Gastroesophageal sphincter (tissue), 4 donors: ENCODE measurements at regions not wholly inside any gene's neighbourhood (a gene's known extent, or its start where the extent isn't known, plus 50 kb on each side); places are given as distances from the start of the nearest gene placed in this dataset.

Source experiments
- ATAC-seq: fragments of 150-250 bp; one replicate; pipeline ENCODE4 v1.9.1; 2016; ENCODE audit warnings: mild to moderate bottlenecking, moderate library complexity
- H3K27ac ChIP-seq, 4 donors: fragments of 200-600 bp; sonication (generic) in 3 of 4; 1 replicate in 3 of 4; 2 replicates in 1 of 4; pipeline ENCODE4 v1.5.1; 2016 to 2019
- H3K27me3 ChIP-seq: fragments of 200-600 bp; sonication (generic); one replicate; pipeline ENCODE4 v1.5.1; 2019
- H3K36me3 ChIP-seq, 2 donors: fragments of 200-600 bp; sonication (generic); one replicate each; pipeline ENCODE4 v1.5.1; 2019; ENCODE audit warnings: control low read depth in 1 of 2
- H3K4me1 ChIP-seq, 3 donors: fragments of 200-600 bp; sonication (generic); 1 replicate in 2 of 3; 2 replicates in 1 of 3; pipeline ENCODE4 v1.5.1; 2016 to 2019; ENCODE audit warnings: control low read depth in 2 of 3
- H3K4me3 ChIP-seq, 2 donors: fragments of 200-600 bp; sonication (generic); one replicate each; pipeline ENCODE4 v1.5.1; 2019; ENCODE audit warnings: mild to moderate bottlenecking in 1 of 2, moderate library complexity in 1 of 2
- H3K9me3 ChIP-seq, 3 donors: fragments of 200-600 bp; sonication (generic); one replicate each; pipeline ENCODE4 v1.5.1; 2017 to 2019; ENCODE audit warnings: control low read depth in 2 of 3
- CTCF ChIP-seq, 4 experiments: fragments of 200-600 bp in 2 of 4; fragments of 450-650 bp in 2 of 4; sonication (generic) in 1 of 4; IDR thresholded peaks; one replicate each; pipeline ENCODE4 v1.5.1; 2017 to 2019; ENCODE audit warnings: antibody characterized with exemption in 4 of 4, mild to moderate bottlenecking in 2 of 4, moderate library complexity in 2 of 4
- EP300 ChIP-seq: sonication (generic); formaldehyde crosslinking; IDR thresholded peaks from one replicate; pipeline ENCODE4 v1.6.1; 2017; ENCODE audit warnings: antibody characterized with exemption, mild to moderate bottlenecking
- POLR2A ChIP-seq, 2 donors: fragments of 450-650 bp; IDR thresholded peaks; one replicate each; pipeline ENCODE4 v1.6.1; 2017; ENCODE audit warnings: antibody characterized with exemption in 2 of 2, mild to moderate bottlenecking in 2 of 2, moderate library complexity in 1 of 2
- POLR2AphosphoS5 ChIP-seq: sonication (generic); formaldehyde crosslinking; IDR thresholded peaks from one replicate; pipeline ENCODE4 v1.6.1; 2017; ENCODE audit warnings: antibody characterized with exemption
- WGBS, 2 donors: methylation state at CpG; one replicate each; pipeline ENCODE4 v1.1.5; 2018; ENCODE audit warnings: low coverage in 1 of 2; 5-methylcytosine and 5-hydroxymethylcytosine counted together

- Histone ChIP-seq H3K27ac (no peak overlapping the region), H3K9me3 (no peaks in the 10 kb centered on the region), H3K27me3 (peaks cover 10% of the 10 kb centered on the region), H3K4me3 (no peak overlapping the region), H3K36me3 (no peaks in the 10 kb centered on the region), H3K4me1 (no peaks in the 10 kb centered on the region)
- no peak for TF ChIP-seq POLR2AphosphoS5
- no peak for TF ChIP-seq EP300
- TF ChIP-seq CTCF (IDR thresholded peaks at IDR 0.05): no peak
- no peak for TF ChIP-seq POLR2A (IDR thresholded peaks at IDR 0.05)
- no peak for ATAC-seq
- 82 to 87% methylated on average over 4 of the region's 4 CpGs for WGBS, 2 donors
Observed at GRCh38 chr1:213767683-213768082, 220.1 kb upstream of the PROX1 start.

- Histone ChIP-seq H3K4me1 (no peaks in the 10 kb centered on the region), H3K4me3 (no peak overlapping the region), H3K27ac (no peak overlapping the region), H3K9me3 (peaks cover 0 to 12% (median 0%) of the 10 kb centered on the region in 3 donors), H3K27me3 (no peaks in the 10 kb centered on the region), H3K36me3 (no peaks in the 10 kb centered on the region)
- ATAC-seq: no peak
- no peak for TF ChIP-seq CTCF (IDR thresholded peaks at IDR 0.05)
- no peak for TF ChIP-seq POLR2A (IDR thresholded peaks at IDR 0.05)
- TF ChIP-seq EP300: no peak
- TF ChIP-seq POLR2AphosphoS5: no peak
- WGBS, 2 donors: 64 to 72% methylated on average over 9 to 14 of the region's 23 CpGs
Observed at GRCh38 chr1:213772128-213773063, 215.4 kb upstream of the PROX1 start.

- Histone ChIP-seq H3K9me3 (peaks cover 0 to 12% (median 0%) of the 10 kb centered on the region in 3 donors), H3K27ac (no peak overlapping the region), H3K36me3 (no peaks in the 10 kb centered on the region), H3K27me3 (no peaks in the 10 kb centered on the region), H3K4me1 (no peaks in the 10 kb centered on the region), H3K4me3 (no peak overlapping the region)
- TF ChIP-seq EP300: no peak
- TF ChIP-seq CTCF (IDR thresholded peaks at IDR 0.05): no peak
- TF ChIP-seq POLR2AphosphoS5: no peak
- TF ChIP-seq POLR2A (IDR thresholded peaks at IDR 0.05): no peak
- no peak for ATAC-seq
- WGBS, 2 donors: 67 to 80% methylated on average over 1 of the region's 1 CpG
Observed at GRCh38 chr1:213773975-213774374, 213.8 kb upstream of the PROX1 start.

- ATAC-seq: no peak
- no peak for TF ChIP-seq POLR2A (IDR thresholded peaks at IDR 0.05)
- TF ChIP-seq EP300: no peak
- TF ChIP-seq CTCF (IDR thresholded peaks at IDR 0.05): no peak
- no peak for TF ChIP-seq POLR2AphosphoS5
- 72 to 82% methylated on average over 5 of the region's 5 CpGs for WGBS, 2 donors
Observed at GRCh38 chr1:213776969-213777368, 210.8 kb upstream of the PROX1 start.

GRCh38 chr1:213779228-213779627, 208.5 kb upstream of the PROX1 start:
- Histone ChIP-seq H3K9me3 (peaks cover 0 to 12% (median 0%) of the 10 kb centered on the region in 3 donors), H3K27ac (no peak overlapping the region), H3K27me3 (peaks cover 4% of the 10 kb centered on the region), H3K36me3 (no peaks in the 10 kb centered on the region), H3K4me3 (no peak overlapping the region), H3K4me1 (no peaks in the 10 kb centered on the region)
- TF ChIP-seq POLR2A (IDR thresholded peaks at IDR 0.05): no peak
- TF ChIP-seq POLR2AphosphoS5: no peak
- no peak for TF ChIP-seq EP300
- TF ChIP-seq CTCF (IDR thresholded peaks at IDR 0.05): no peak
- ATAC-seq: no peak
- 81 to 100% methylated on average over 1 to 5 of the region's 5 CpGs for whole genome bisulfite sequencing, 2 donors

More at GRCh38 chr1:213776969-213777368, 210.8 kb upstream of the PROX1 start:
- peaks cover under 1% of the 10 kb centered on the region for H3K27me3 ChIP-seq
- H3K9me3 ChIP-seq: peaks cover 0 to 12% (median 0%) of the 10 kb centered on the region in 3 donors
- H3K36me3 ChIP-seq: no peaks in the 10 kb centered on the region
- no peaks in the 10 kb centered on the region for H3K4me1 ChIP-seq
- no peak overlapping the region for H3K4me3 ChIP-seq
- no peak overlapping the region for H3K27ac ChIP-seq
